OCI-LY3 (cell line): ENCODE measurements at regions not wholly inside any gene's neighbourhood (a gene's known extent, or its start where the extent isn't known, plus 50 kb on each side); places are given as distances from the start of the nearest gene placed in this dataset.

Experiments used
- H2AFZ ChIP-seq: fragments of 200-600, 300-600 bp; shearing (Covaris generic); 2 replicates; pipeline ENCODE4 v1.6.0; 2014; ENCODE audit warnings: antibody characterized with exemption, low read depth, low read length
- H3K27ac ChIP-seq: fragments of 200-600, 300-600 bp; sonication (generic); 2 replicates; pipeline ENCODE4 v1.5.1; 2014; ENCODE audit warnings: mild to moderate bottlenecking, low read length, moderate library complexity, mixed read lengths
- H3K27me3 ChIP-seq: fragments of 200-600, 300-600 bp; sonication (generic); 2 replicates; pipeline ENCODE4 v1.6.1; 2014; ENCODE audit warnings: low read depth, low read length, mixed read lengths
- H3K36me3 ChIP-seq: fragments of 200-600, 300-600 bp; sonication (generic); replicated peaks from 2 replicates; pipeline ENCODE3; 2014; ENCODE audit warnings: low read depth, low read length, mixed read lengths
- H3K4me1 ChIP-seq: fragments of 300-600, 200-600 bp; sonication (generic); 2 replicates; pipeline ENCODE4 v1.6.1; 2014; ENCODE audit warnings: low read length, mixed read lengths
- H3K4me2 ChIP-seq: fragments of 200-600, 300-600 bp; sonication (generic); 2 replicates; pipeline ENCODE4 v1.6.1; 2014; ENCODE audit warnings: low read length, mixed read lengths
- H3K4me3 ChIP-seq: fragments of 300-600, 200-600 bp; sonication (generic); 2 replicates; pipeline ENCODE4 v1.5.1; 2014; ENCODE audit warnings: antibody characterized with exemption, mild to moderate bottlenecking, low read length, moderate library complexity
- H3K79me2 ChIP-seq: fragments of 300-600, 200-600 bp; shearing (Covaris generic); 2 replicates; pipeline ENCODE4 v1.6.1; 2014; ENCODE audit warnings: mild to moderate bottlenecking, low read length, mixed read lengths
- H3K9ac ChIP-seq: fragments of 300-600, 200-600 bp; shearing (Covaris generic); 2 replicates; pipeline ENCODE4 v1.6.0; 2014; ENCODE audit warnings: mild to moderate bottlenecking, low read length, moderate library complexity
- H3K9me3 ChIP-seq: fragments of 200-600, 300-600 bp; shearing (Covaris generic); 2 replicates; pipeline ENCODE4 v1.6.1; 2014; ENCODE audit warnings: low read length, mixed read lengths; ENCODE audit not compliant: insufficient read depth
- H4K20me1 ChIP-seq: fragments of 200-600, 300-600 bp; sonication (generic); 2 replicates; pipeline ENCODE4 v1.6.1; 2016; ENCODE audit warnings: low read length, mixed read lengths; ENCODE audit not compliant: insufficient read depth
- CTCF ChIP-seq: fragments of 200-600, 300-600 bp; sonication (generic); IDR thresholded peaks from 2 replicates; pipeline ENCODE4 v1.5.1; 2014; ENCODE audit warnings: antibody characterized with exemption, low read length, low read depth
- EZH2phosphoT487 ChIP-seq: fragments of 200-600 bp; shearing (Covaris generic); IDR thresholded peaks from 2 replicates; pipeline ENCODE4 v1.6.1; 2018; ENCODE audit warnings: antibody characterized with exemption, mixed run types, low read depth

- no peaks in the 10 kb centered on the region for H3K4me1 ChIP-seq
- H4K20me1 ChIP-seq = no peaks in the 10 kb centered on the region
- no peak overlapping the region for H3K4me3 ChIP-seq
- H3K27ac ChIP-seq = no peak overlapping the region
- no peak for TF ChIP-seq CTCF
- TF ChIP-seq EZH2phosphoT487 = no peak
- H3K9ac ChIP-seq = no peak overlapping the region
- H3K36me3 ChIP-seq = no peaks in the 10 kb centered on the region
- H3K4me2 ChIP-seq = no peak overlapping the region
- no peak overlapping the region for H2AFZ ChIP-seq
- H3K9me3 ChIP-seq = no peaks in the 10 kb centered on the region
- no peaks in the 10 kb centered on the region for H3K27me3 ChIP-seq
- H3K79me2 ChIP-seq = no peaks in the 10 kb centered on the region
Observed at GRCh38 chr13:111598747-111599146, 278.3 kb downstream of the TEX29 start.

GRCh38 chr13:111599791-111600190 is 279.3 kb downstream of the TEX29 start:
- Histone ChIP-seq H3K4me3 (no peak overlapping the region), H4K20me1 (no peaks in the 10 kb centered on the region), H3K79me2 (no peaks in the 10 kb centered on the region), H3K27ac (no peak overlapping the region), H3K27me3 (no peaks in the 10 kb centered on the region), H3K4me1 (no peaks in the 10 kb centered on the region), H3K36me3 (no peaks in the 10 kb centered on the region), H3K9me3 (no peaks in the 10 kb centered on the region), H3K9ac (no peak overlapping the region), H3K4me2 (no peak overlapping the region), H2AFZ (no peak overlapping the region)
- TF ChIP-seq EZH2phosphoT487 (no peak), CTCF (no peak)

- Histone ChIP-seq H3K9ac (no peak overlapping the region), H4K20me1 (no peaks in the 10 kb centered on the region), H3K27me3 (no peaks in the 10 kb centered on the region), H2AFZ (no peak overlapping the region), H3K4me1 (no peaks in the 10 kb centered on the region), H3K36me3 (no peaks in the 10 kb centered on the region), H3K4me2 (no peak overlapping the region), H3K4me3 (no peak overlapping the region), H3K79me2 (no peaks in the 10 kb centered on the region), H3K27ac (no peak overlapping the region), H3K9me3 (no peaks in the 10 kb centered on the region; the same call in 1 of the 2 replicates)
- TF ChIP-seq CTCF (no peak), EZH2phosphoT487 (no peak)
Observed at GRCh38 chr13:111602874-111603273, 282.4 kb downstream of the TEX29 start.

GRCh38 chr13:111604097-111604496 is 283.7 kb downstream of the TEX29 start:
- H3K9ac ChIP-seq = no peak overlapping the region
- H3K27me3 ChIP-seq = no peaks in the 10 kb centered on the region
- no peaks in the 10 kb centered on the region for H3K36me3 ChIP-seq
- TF ChIP-seq EZH2phosphoT487 (no peak), CTCF (no peak)
- no peaks in the 10 kb centered on the region for H4K20me1 ChIP-seq
- no peak overlapping the region for H3K4me3 ChIP-seq
- no peak overlapping the region for H3K4me2 ChIP-seq
- no peak overlapping the region for H3K27ac ChIP-seq
- H3K4me1 ChIP-seq = no peaks in the 10 kb centered on the region
- H3K79me2 ChIP-seq = no peaks in the 10 kb centered on the region
- H2AFZ ChIP-seq = no peak overlapping the region
- no peaks in the 10 kb centered on the region; the same call in 1 of the 2 replicates for H3K9me3 ChIP-seq
